ENCODE measurements at regions not wholly inside any gene's neighbourhood (a gene's known extent, or its start where the extent isn't known, plus 50 kb on each side); places are given as distances from the start of the nearest gene placed in this dataset.

DNA sequence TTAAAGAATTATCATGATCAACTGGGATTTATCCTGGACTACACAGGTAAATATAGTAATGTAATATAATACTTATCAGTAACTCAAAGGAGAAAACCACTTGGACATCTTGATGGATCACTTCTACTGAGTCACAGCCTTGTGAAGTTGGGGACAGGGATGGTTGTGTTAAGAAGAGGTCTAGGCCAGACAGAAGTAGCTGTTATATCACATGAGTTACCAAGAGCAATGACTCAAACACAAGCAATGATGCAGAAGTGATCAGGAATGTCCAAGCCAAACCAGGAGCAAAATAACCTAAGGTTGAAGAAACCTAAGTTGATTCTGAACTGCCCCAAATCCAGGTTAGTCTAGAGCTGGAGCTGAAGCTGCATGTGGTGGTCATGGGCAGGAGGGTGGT lies 424.5 kb upstream of the DAB1 start:
- DNase-seq (ENCODE audit: low read depth, low spot score), result no peak
- ATAC-seq, result no peak
- H3K4me2 ChIP-seq (ENCODE audit: low read length), result no peak overlapping the region
- CTCF ChIA-PET, result no interaction called here
- no peak overlapping the region for H3K9ac ChIP-seq (ENCODE audit: low read length)
- H4K20me1 ChIP-seq (ENCODE audit: insufficient read depth), result no peaks in the 10 kb centered on the region
- no peaks in the 10 kb centered on the region for H3K9me2 ChIP-seq (ENCODE audit: insufficient read depth)
- no peaks in the 10 kb centered on the region for H3K27me3 ChIP-seq (ENCODE audit: insufficient read depth, low read length)
- H3K4me1 ChIP-seq (ENCODE audit: control insufficient read depth in 1 of 2, insufficient read depth in 2 of 2, low read length in 2 of 2), result no peaks in the 10 kb centered on the region
- intact Hi-C loops (cut with micrococcal nuclease), result no loop called here
- RAD21 ChIA-PET (ENCODE audit: low non-redundant PET in 1 of 2, low total read pairs in 2 of 2, uncharacterized antibody in 2 of 2, unreplicated experiment in 2 of 2), result no interaction called here
- BruUV-seq (replicated peaks), result no TSS peak
- no peak overlapping the region for H3K4me3 ChIP-seq (replicated peaks in 1 of 2; ENCODE audit: low read depth in 1 of 2, low read length in 2 of 2)
- POLR2A ChIA-PET, result no interaction called here
- no peaks in the 10 kb centered on the region for H3K36me3 ChIP-seq (ENCODE audit: control insufficient read depth in 1 of 2, insufficient read depth in 2 of 2, low read length in 2 of 2)
- TF ChIP-seq, protein P1, sequence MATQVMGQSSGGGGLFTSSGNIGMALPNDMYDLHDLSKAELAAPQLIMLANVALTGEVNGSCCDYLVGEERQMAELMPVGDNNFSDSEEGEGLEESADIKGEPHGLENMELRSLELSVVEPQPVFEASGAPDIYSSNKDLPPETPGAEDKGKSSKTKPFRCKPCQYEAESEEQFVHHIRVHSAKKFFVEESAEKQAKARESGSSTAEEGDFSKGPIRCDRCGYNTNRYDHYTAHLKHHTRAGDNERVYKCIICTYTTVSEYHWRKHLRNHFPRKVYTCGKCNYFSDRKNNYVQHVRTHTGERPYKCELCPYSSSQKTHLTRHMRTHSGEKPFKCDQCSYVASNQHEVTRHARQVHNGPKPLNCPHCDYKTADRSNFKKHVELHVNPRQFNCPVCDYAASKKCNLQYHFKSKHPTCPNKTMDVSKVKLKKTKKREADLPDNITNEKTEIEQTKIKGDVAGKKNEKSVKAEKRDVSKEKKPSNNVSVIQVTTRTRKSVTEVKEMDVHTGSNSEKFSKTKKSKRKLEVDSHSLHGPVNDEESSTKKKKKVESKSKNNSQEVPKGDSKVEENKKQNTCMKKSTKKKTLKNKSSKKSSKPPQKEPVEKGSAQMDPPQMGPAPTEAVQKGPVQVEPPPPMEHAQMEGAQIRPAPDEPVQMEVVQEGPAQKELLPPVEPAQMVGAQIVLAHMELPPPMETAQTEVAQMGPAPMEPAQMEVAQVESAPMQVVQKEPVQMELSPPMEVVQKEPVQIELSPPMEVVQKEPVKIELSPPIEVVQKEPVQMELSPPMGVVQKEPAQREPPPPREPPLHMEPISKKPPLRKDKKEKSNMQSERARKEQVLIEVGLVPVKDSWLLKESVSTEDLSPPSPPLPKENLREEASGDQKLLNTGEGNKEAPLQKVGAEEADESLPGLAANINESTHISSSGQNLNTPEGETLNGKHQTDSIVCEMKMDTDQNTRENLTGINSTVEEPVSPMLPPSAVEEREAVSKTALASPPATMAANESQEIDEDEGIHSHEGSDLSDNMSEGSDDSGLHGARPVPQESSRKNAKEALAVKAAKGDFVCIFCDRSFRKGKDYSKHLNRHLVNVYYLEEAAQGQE (IDR thresholded peaks at IDR 0.05; ENCODE audit: low read depth), result no peak
- no peak for TF ChIP-seq POLR2A (IDR thresholded peaks at IDR 0.05; ENCODE audit: borderline replicate concordance, extremely low read depth, insufficient read depth, insufficient read length)
- TF ChIP-seq, protein P2, sequence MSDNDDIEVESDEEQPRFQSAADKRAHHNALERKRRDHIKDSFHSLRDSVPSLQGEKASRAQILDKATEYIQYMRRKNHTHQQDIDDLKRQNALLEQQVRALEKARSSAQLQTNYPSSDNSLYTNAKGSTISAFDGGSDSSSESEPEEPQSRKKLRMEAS (IDR thresholded peaks at IDR 0.05), result no peak
- TF ChIP-seq EGR1 (IDR thresholded peaks at IDR 0.05; ENCODE audit: low read depth), result no peak
- TF ChIP-seq SRF (IDR thresholded peaks at IDR 0.05; ENCODE audit: low read depth), result no peak
- TF ChIP-seq CEBPB (IDR thresholded peaks at IDR 0.05; ENCODE audit: low read depth), result no peak
- no peak for TF ChIP-seq SP1 (IDR thresholded peaks at IDR 0.05; ENCODE audit: low read depth)
- no peak for TF ChIP-seq RAD21 (IDR thresholded peaks at IDR 0.05; ENCODE audit: low read depth)
- no peak for TF ChIP-seq EZH2phosphoT487 (IDR thresholded peaks at IDR 0.05; ENCODE audit: borderline replicate concordance)
- TF ChIP-seq, protein P3, sequence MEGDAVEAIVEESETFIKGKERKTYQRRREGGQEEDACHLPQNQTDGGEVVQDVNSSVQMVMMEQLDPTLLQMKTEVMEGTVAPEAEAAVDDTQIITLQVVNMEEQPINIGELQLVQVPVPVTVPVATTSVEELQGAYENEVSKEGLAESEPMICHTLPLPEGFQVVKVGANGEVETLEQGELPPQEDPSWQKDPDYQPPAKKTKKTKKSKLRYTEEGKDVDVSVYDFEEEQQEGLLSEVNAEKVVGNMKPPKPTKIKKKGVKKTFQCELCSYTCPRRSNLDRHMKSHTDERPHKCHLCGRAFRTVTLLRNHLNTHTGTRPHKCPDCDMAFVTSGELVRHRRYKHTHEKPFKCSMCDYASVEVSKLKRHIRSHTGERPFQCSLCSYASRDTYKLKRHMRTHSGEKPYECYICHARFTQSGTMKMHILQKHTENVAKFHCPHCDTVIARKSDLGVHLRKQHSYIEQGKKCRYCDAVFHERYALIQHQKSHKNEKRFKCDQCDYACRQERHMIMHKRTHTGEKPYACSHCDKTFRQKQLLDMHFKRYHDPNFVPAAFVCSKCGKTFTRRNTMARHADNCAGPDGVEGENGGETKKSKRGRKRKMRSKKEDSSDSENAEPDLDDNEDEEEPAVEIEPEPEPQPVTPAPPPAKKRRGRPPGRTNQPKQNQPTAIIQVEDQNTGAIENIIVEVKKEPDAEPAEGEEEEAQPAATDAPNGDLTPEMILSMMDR (IDR thresholded peaks at IDR 0.05 in 2 of 3, conservative IDR thresholded peaks at IDR 0.05 in 1 of 3; ENCODE audit: borderline replicate concordance in 1 of 3, insufficient read depth in 1 of 3, low read depth in 2 of 3, low read length in 2 of 3), result no peak
- no peaks in the 10 kb centered on the region for H3K79me2 ChIP-seq (ENCODE audit: insufficient read depth, low read length)
- no peak overlapping the region for H3K27ac ChIP-seq (ENCODE audit: low read depth, low read length)
- no peaks in the 10 kb centered on the region for H3K9me3 ChIP-seq (ENCODE audit: control insufficient read depth in 1 of 2, insufficient read depth in 1 of 2, low read depth in 1 of 2, low read length in 2 of 2)
- no peak overlapping the region for H2AFZ ChIP-seq (ENCODE audit: low read depth, low read length, poor library complexity, severe bottlenecking)
